ENCODE measurements at regions not wholly inside any gene's neighbourhood (a gene's known extent, or its start where the extent isn't known, plus 50 kb on each side); places are given as distances from the start of the nearest gene placed in this dataset.

DNA sequence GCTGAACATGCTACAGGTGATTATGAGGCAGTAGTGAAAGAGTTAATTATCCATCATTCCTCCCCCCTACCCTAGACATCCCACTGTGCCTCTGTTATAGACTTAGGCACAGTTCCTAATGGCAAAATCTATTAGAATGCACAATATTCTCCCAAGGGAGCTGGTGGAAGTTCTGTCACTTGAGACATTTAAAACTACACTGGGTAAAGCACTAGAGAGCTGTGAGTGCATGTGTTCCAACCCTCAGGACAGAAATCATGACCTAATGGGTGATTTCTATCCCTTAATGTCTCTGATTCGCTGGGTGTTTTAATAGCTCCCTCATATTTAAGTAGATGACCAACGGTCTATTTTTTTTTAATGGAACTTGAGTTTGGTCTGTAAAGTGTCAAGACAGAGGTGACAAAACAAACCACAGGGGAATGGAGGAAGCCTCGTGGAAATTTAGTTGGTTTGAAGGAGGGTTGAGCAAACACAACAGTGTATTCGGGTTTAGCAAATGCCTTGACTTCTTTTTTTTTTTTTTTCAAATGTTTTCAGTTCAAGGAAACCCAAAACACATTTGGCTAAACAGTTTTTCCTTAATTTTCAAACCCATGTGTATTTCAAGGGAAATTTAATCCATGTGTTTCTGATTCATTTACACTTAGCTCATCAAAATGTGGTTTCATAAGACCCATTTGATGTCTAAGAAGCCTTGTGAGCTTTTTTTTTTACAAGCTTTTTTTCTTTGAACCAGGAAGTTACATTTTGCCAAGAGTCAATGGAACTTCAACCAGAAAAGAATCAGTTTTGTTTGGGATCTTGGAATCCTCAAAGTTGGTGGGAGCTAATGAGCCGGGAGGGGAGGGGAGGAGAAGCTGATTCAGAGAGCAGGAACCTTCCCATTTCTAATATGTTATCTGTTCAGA, 665.1 kb upstream of the ZEB2 start:
- DNase-seq (ENCODE audit: low read depth in 1 of 2, low spot score in 1 of 2): peak in 1 of 2 donors; percentile 35
- Histone ChIP-seq H3K27me3 (no peaks in the 10 kb centered on the region), H3K27ac (no peak overlapping the region), H3K9me3 (ENCODE audit: low read depth) (no peaks in the 10 kb centered on the region), H3K4me3 (no peak overlapping the region), H3K4me1 (ENCODE audit: low read depth) (no peaks in the 10 kb centered on the region), H3K36me3 (no peaks in the 10 kb centered on the region)
- no peak for TF ChIP-seq CTCF (IDR thresholded peaks at IDR 0.05; ENCODE audit: low read depth, low read length)

DNA sequence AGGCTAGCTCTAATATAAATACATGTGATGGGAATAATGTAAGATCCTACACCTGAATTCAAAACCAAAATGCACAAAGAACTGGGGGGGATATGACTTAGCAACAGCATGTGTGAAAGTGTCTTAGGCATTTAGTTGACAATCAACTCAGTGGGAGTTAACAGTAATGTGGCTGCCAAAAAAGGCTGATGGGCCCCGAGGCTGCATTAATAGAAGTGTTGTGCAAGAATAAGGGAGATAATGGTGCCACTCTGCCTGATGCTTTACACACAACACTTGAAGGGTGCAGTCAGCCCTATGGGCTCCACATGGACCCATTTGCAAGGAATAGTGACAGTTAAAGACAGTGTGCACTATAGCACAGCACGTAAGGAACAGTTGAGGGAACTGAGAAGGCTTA, 649.4 kb upstream of the ZEB2 start:
- TF ChIP-seq CTCF (IDR thresholded peaks at IDR 0.05; ENCODE audit: low read depth, low read length): no peak
- no peaks in the 10 kb centered on the region for H3K36me3 ChIP-seq
- no peak for DNase-seq (ENCODE audit: low read depth in 1 of 2, low spot score in 1 of 2)
- H3K9me3 ChIP-seq (ENCODE audit: low read depth): no peaks in the 10 kb centered on the region
- no peak overlapping the region for H3K27ac ChIP-seq
- H3K27me3 ChIP-seq: no peaks in the 10 kb centered on the region
- no peak overlapping the region for H3K4me3 ChIP-seq
- H3K4me1 ChIP-seq (ENCODE audit: low read depth): no peaks in the 10 kb centered on the region

GRCh38 chr2:145168091-145168490, 648.2 kb upstream of the ZEB2 start:
- Histone ChIP-seq H3K4me1 (ENCODE audit: low read depth) (no peaks in the 10 kb centered on the region), H3K27me3 (no peaks in the 10 kb centered on the region), H3K4me3 (no peak overlapping the region), H3K9me3 (ENCODE audit: low read depth) (no peaks in the 10 kb centered on the region), H3K27ac (no peak overlapping the region), H3K36me3 (no peaks in the 10 kb centered on the region)
- no peak for TF ChIP-seq CTCF (IDR thresholded peaks at IDR 0.05; ENCODE audit: low read depth, low read length)
- no peak for DNase-seq (ENCODE audit: low read depth in 1 of 2, low spot score in 1 of 2)

GRCh38 chr2:145166731-145167302, 646.9 kb upstream of the ZEB2 start:
- Histone ChIP-seq H3K4me1 (ENCODE audit: low read depth) (no peaks in the 10 kb centered on the region), H3K27ac (no peak overlapping the region), H3K4me3 (no peak overlapping the region), H3K9me3 (ENCODE audit: low read depth) (no peaks in the 10 kb centered on the region), H3K27me3 (no peaks in the 10 kb centered on the region), H3K36me3 (no peaks in the 10 kb centered on the region)
- TF ChIP-seq CTCF (IDR thresholded peaks at IDR 0.05; ENCODE audit: low read depth, low read length): no peak
- DNase-seq (ENCODE audit: low read depth in 1 of 2, low spot score in 1 of 2): no peak

- H3K27me3 ChIP-seq: no peaks in the 10 kb centered on the region
- no peaks in the 10 kb centered on the region for H3K9me3 ChIP-seq (ENCODE audit: low read depth)
- no peak for TF ChIP-seq CTCF (IDR thresholded peaks at IDR 0.05; ENCODE audit: low read depth, low read length)
- no peak overlapping the region for H3K27ac ChIP-seq
- no peaks in the 10 kb centered on the region for H3K4me1 ChIP-seq (ENCODE audit: low read depth)
- no peak for DNase-seq (ENCODE audit: low read depth in 1 of 2, low spot score in 1 of 2)
- H3K36me3 ChIP-seq: no peaks in the 10 kb centered on the region
- no peak overlapping the region for H3K4me3 ChIP-seq
Observed at GRCh38 chr2:145161656-145162055, 641.7 kb upstream of the ZEB2 start.
